ENCODE measurements at regions not wholly inside any gene's neighbourhood (a gene's known extent, or its start where the extent isn't known, plus 50 kb on each side); places are given as distances from the start of the nearest gene placed in this dataset.

DNA sequence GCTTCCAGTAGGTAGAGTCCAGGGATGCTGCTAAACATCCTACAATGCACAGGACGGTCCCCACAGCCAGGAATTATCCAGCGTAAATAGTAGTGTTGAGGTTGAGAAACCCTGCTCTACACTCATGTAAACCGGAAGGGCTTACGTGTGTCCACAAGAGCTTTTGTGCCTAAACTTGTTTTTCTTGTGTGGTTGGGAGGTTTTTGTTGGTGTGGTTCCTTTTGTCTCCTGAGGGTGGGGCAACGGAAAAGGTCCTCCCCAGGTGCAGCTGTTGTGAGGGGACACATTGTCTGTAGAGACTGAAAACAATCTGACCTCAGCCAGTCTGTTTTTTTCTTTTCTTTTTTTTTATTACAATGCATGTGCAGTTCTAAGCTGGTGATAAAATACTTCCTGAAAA lies 72.7 kb upstream of the MGAT5 start (continued):
- TF ChIP-seq, protein P1, sequence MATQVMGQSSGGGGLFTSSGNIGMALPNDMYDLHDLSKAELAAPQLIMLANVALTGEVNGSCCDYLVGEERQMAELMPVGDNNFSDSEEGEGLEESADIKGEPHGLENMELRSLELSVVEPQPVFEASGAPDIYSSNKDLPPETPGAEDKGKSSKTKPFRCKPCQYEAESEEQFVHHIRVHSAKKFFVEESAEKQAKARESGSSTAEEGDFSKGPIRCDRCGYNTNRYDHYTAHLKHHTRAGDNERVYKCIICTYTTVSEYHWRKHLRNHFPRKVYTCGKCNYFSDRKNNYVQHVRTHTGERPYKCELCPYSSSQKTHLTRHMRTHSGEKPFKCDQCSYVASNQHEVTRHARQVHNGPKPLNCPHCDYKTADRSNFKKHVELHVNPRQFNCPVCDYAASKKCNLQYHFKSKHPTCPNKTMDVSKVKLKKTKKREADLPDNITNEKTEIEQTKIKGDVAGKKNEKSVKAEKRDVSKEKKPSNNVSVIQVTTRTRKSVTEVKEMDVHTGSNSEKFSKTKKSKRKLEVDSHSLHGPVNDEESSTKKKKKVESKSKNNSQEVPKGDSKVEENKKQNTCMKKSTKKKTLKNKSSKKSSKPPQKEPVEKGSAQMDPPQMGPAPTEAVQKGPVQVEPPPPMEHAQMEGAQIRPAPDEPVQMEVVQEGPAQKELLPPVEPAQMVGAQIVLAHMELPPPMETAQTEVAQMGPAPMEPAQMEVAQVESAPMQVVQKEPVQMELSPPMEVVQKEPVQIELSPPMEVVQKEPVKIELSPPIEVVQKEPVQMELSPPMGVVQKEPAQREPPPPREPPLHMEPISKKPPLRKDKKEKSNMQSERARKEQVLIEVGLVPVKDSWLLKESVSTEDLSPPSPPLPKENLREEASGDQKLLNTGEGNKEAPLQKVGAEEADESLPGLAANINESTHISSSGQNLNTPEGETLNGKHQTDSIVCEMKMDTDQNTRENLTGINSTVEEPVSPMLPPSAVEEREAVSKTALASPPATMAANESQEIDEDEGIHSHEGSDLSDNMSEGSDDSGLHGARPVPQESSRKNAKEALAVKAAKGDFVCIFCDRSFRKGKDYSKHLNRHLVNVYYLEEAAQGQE (IDR thresholded peaks at IDR 0.05; ENCODE audit: unreplicated experiment): no peak
- TF ChIP-seq ZNF114 (CRISPR knock-in tag; IDR thresholded peaks at IDR 0.05) (no peak), STAT1 (IDR thresholded peaks at IDR 0.05; ENCODE audit: unreplicated experiment) (no peak), ETS1 (IDR thresholded peaks at IDR 0.05) (no peak)

DNA sequence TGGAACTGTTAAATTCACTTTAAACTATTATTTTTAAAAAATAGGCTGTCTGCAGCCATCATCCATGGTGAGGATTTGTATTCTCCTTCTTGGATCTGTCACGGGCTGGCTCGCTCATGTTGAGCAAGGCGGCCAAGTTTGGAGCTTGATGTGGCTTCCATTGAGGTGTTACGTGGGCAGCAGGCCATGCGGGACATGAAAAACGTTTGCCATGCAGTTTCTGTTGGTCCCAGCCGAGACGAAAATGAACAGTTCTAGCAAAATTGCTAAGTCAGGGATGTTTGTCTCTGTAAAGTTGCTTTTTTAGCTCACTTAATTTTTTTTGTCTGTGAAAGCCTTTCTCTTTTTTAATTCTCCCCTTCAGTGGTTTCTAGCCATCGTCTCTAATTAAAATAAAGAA lies 70.2 kb upstream of the MGAT5 start:
- peaks cover 41% of the 10 kb centered on the region for H3K4me1 Mint-ChIP-seq
- peaks cover 17% of the 10 kb centered on the region for H4K20me1 ChIP-seq (replicated peaks; ENCODE audit: insufficient read depth)
- TF ChIP-seq STAT1 (IDR thresholded peaks at IDR 0.05; ENCODE audit: unreplicated experiment) (no peak), ZNF462 (CRISPR knock-in tag; IDR thresholded peaks at IDR 0.05) (no peak), EZH2 (IDR thresholded peaks at IDR 0.05; ENCODE audit: low read depth, unreplicated experiment) (no peak), ZNF331 (CRISPR knock-in tag; IDR thresholded peaks at IDR 0.05; ENCODE audit: low read depth) (no peak), NANOG (IDR thresholded peaks at IDR 0.05; ENCODE audit: borderline replicate concordance) (no peak), CREB1 (CRISPR knock-in tag; IDR thresholded peaks at IDR 0.05; ENCODE audit: low read depth) (no peak), POLR2AphosphoS5 (IDR thresholded peaks at IDR 0.05; ENCODE audit: low read depth) (no peak), EZH2phosphoT487 (IDR thresholded peaks at IDR 0.05; ENCODE audit: unreplicated experiment) (no peak)
- TF ChIP-seq, protein P2, sequence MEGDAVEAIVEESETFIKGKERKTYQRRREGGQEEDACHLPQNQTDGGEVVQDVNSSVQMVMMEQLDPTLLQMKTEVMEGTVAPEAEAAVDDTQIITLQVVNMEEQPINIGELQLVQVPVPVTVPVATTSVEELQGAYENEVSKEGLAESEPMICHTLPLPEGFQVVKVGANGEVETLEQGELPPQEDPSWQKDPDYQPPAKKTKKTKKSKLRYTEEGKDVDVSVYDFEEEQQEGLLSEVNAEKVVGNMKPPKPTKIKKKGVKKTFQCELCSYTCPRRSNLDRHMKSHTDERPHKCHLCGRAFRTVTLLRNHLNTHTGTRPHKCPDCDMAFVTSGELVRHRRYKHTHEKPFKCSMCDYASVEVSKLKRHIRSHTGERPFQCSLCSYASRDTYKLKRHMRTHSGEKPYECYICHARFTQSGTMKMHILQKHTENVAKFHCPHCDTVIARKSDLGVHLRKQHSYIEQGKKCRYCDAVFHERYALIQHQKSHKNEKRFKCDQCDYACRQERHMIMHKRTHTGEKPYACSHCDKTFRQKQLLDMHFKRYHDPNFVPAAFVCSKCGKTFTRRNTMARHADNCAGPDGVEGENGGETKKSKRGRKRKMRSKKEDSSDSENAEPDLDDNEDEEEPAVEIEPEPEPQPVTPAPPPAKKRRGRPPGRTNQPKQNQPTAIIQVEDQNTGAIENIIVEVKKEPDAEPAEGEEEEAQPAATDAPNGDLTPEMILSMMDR (conservative IDR thresholded peaks at IDR 0.05; ENCODE audit: low read depth in 2 of 2): no peak

More for the DNA sequence above, 70.2 kb upstream of the MGAT5 start:
- Histone ChIP-seq H3K9me2 (ENCODE audit: insufficient read depth) (no peaks in the 10 kb centered on the region), H3K4me1 (ENCODE audit: insufficient read depth) (peaks cover 16% of the 10 kb centered on the region), H3K36me3 (ENCODE audit: insufficient read depth) (no peaks in the 10 kb centered on the region), H3K27me3 (ENCODE audit: insufficient read depth) (no peaks in the 10 kb centered on the region), H3F3A (replicated peaks; ENCODE audit: low read depth) (no peaks in the 10 kb centered on the region), H3K27ac (ENCODE audit: low read depth) (no peak overlapping the region), H3K79me2 (replicated peaks; ENCODE audit: insufficient read depth) (peaks cover 73% of the 10 kb centered on the region), H3K4me3 (no peak overlapping the region), H2AFZ (no peak overlapping the region), H3K4me2 (no peak overlapping the region)
- no peak overlapping the region for H3K4me3 Mint-ChIP-seq
- peaks cover 1% of the 10 kb centered on the region for H3K27me3 Mint-ChIP-seq (ENCODE audit: insufficient read depth, low read depth, poor library complexity)
- H3K27ac Mint-ChIP-seq: no peak overlapping the region
- DNase-seq (ENCODE audit: low spot score) (no peak), ATAC-seq (no peak)
- peaks cover 3% of the 10 kb centered on the region; the same call in 1 of the 3 replicates for H3K36me3 Mint-ChIP-seq (ENCODE audit: low read depth)
- no peaks in the 10 kb centered on the region for H3K9me3 Mint-ChIP-seq

Data from GM23338 (cell line).